ENCODE measurements at regions not wholly inside any gene's neighbourhood (a gene's known extent, or its start where the extent isn't known, plus 50 kb on each side); places are given as distances from the start of the nearest gene placed in this dataset.

GRCh38 chr2:9739531-9739964 is 103.7 kb upstream of the TAF1B start:
- Histone ChIP-seq H3K4me1 (ENCODE audit: low read depth) (peaks cover under 1% of the 10 kb centered on the region), H3K9me3 (ENCODE audit: low read depth) (no peaks in the 10 kb centered on the region), H3K4me3 (no peak overlapping the region), H3K27me3 (no peaks in the 10 kb centered on the region), H3K27ac (no peak overlapping the region), H3K36me3 (no peaks in the 10 kb centered on the region)
- DNase-seq (ENCODE audit: low read depth in 1 of 2, low spot score in 1 of 2) = peak in 1 of 2 donors; percentile 60
- TF ChIP-seq CTCF (IDR thresholded peaks at IDR 0.05; ENCODE audit: low read depth, low read length) = no peak

GRCh38 chr2:9740382-9741073 is 102.7 kb upstream of the TAF1B start:
- Histone ChIP-seq H3K27ac (no peak overlapping the region), H3K9me3 (ENCODE audit: low read depth) (no peaks in the 10 kb centered on the region), H3K27me3 (no peaks in the 10 kb centered on the region), H3K4me1 (ENCODE audit: low read depth) (peaks cover 5% of the 10 kb centered on the region), H3K36me3 (no peaks in the 10 kb centered on the region), H3K4me3 (no peak overlapping the region)
- TF ChIP-seq CTCF (IDR thresholded peaks at IDR 0.05; ENCODE audit: low read depth, low read length) = no peak
- DNase-seq (ENCODE audit: low read depth in 1 of 2, low spot score in 1 of 2) = no peak

DNA sequence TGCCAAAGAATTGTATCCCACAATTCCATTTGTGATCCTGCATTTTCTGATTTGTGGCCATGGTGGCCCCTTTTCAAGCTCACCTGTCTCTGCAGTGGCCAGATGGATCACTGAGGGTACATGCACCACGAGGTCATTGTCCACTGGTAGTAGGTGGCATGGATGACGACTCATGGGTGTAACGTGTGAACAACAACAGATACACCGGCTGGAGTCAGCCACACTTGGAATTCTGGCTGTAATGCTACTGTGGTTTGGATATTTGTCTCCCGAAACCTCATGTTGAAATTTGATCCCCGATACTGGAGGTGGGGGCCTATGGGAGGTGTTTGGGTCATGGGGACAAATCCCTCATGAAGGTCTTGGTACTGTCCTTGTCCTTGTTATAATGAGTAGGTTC is 102.2 kb upstream of the TAF1B start:
- no peaks in the 10 kb centered on the region for H3K9me3 ChIP-seq (ENCODE audit: low read depth)
- H3K27ac ChIP-seq = no peak overlapping the region
- no peak for DNase-seq (ENCODE audit: low read depth in 1 of 2, low spot score in 1 of 2)
- H3K4me3 ChIP-seq = no peak overlapping the region
- TF ChIP-seq CTCF (IDR thresholded peaks at IDR 0.05; ENCODE audit: low read depth, low read length) = no peak
- no peaks in the 10 kb centered on the region for H3K36me3 ChIP-seq
- peaks cover 5% of the 10 kb centered on the region for H3K4me1 ChIP-seq (ENCODE audit: low read depth)
- H3K27me3 ChIP-seq = no peaks in the 10 kb centered on the region

GRCh38 chr2:9742601-9743000 is 100.7 kb upstream of the TAF1B start:
- H3K4me3 ChIP-seq = no peak overlapping the region
- no peaks in the 10 kb centered on the region for H3K36me3 ChIP-seq
- H3K4me1 ChIP-seq (ENCODE audit: low read depth) = peaks cover 5% of the 10 kb centered on the region
- H3K27ac ChIP-seq = no peak overlapping the region
- H3K9me3 ChIP-seq (ENCODE audit: low read depth) = no peaks in the 10 kb centered on the region
- no peak for TF ChIP-seq CTCF (IDR thresholded peaks at IDR 0.05; ENCODE audit: low read depth, low read length)
- DNase-seq (ENCODE audit: low read depth in 1 of 2, low spot score in 1 of 2) = no peak
- no peaks in the 10 kb centered on the region for H3K27me3 ChIP-seq

- DNase-seq (ENCODE audit: low read depth in 1 of 2, low spot score in 1 of 2) = no peak
- no peaks in the 10 kb centered on the region for H3K36me3 ChIP-seq
- no peak for TF ChIP-seq CTCF (IDR thresholded peaks at IDR 0.05; ENCODE audit: low read depth, low read length)
- no peak overlapping the region for H3K27ac ChIP-seq
- H3K4me3 ChIP-seq = no peak overlapping the region
- H3K9me3 ChIP-seq (ENCODE audit: low read depth) = no peaks in the 10 kb centered on the region
- H3K4me1 ChIP-seq (ENCODE audit: low read depth) = peaks cover 5% of the 10 kb centered on the region
- no peaks in the 10 kb centered on the region for H3K27me3 ChIP-seq
Observed at GRCh38 chr2:9744256-9745004, 98.8 kb upstream of the TAF1B start.

Data from cardiac muscle cell (in vitro differentiated cells and primary cell).